H9 (cell line): ENCODE measurements at regions not wholly inside any gene's neighbourhood (a gene's known extent, or its start where the extent isn't known, plus 50 kb on each side); places are given as distances from the start of the nearest gene placed in this dataset.

ENCODE experiments used
- DNase-seq: peaks from one replicate; pipeline ENCODE4 v3.0.0-alpha.2; 2017
- H2AFZ ChIP-seq: one replicate; pipeline ENCODE4 v1.6.1; 2013; ENCODE audit warnings: mild to moderate bottlenecking, low read length, control low read depth, moderate library complexity
- H2AK5ac ChIP-seq: 2 replicates; pipeline ENCODE4 v1.6.1; 2013; ENCODE audit warnings: low read length, control low read depth, mixed read lengths; ENCODE audit not compliant: insufficient read length
- H2BK120ac ChIP-seq: one replicate; pipeline ENCODE4 v1.6.1; 2013; ENCODE audit warnings: low read depth, mild to moderate bottlenecking, low read length, control low read depth, inconsistent platforms; ENCODE audit not compliant: poor library complexity, severe bottlenecking
- H2BK12ac ChIP-seq: 2 replicates; pipeline ENCODE4 v1.6.1; 2013; ENCODE audit warnings: low read length, control low read depth, mixed read lengths, low read depth; ENCODE audit not compliant: insufficient read length
- H2BK15ac ChIP-seq: 2 replicates; pipeline ENCODE4 v1.6.1; 2013; ENCODE audit warnings: low read depth, low read length, control low read depth
- H2BK20ac ChIP-seq: one replicate; pipeline ENCODE4 v1.6.1; 2013; ENCODE audit warnings: low read depth, mild to moderate bottlenecking, low read length, control low read depth, inconsistent platforms; ENCODE audit not compliant: poor library complexity, severe bottlenecking
- H2BK5ac ChIP-seq: 2 replicates; pipeline ENCODE4 v1.6.1; 2013; ENCODE audit warnings: low read length, control low read depth, mixed read lengths; ENCODE audit not compliant: insufficient read length
- H3K14ac ChIP-seq: 2 replicates; pipeline ENCODE4 v1.6.1; 2013; ENCODE audit warnings: low read length, control low read depth; ENCODE audit not compliant: insufficient read depth
- H3K18ac ChIP-seq: 2 replicates; pipeline ENCODE4 v1.6.1; 2013; ENCODE audit warnings: low read depth, mild to moderate bottlenecking, mixed read lengths, low read length, control low read depth; ENCODE audit not compliant: insufficient read length
- H3K23ac ChIP-seq: 2 replicates; pipeline ENCODE4 v1.6.1; 2013; ENCODE audit warnings: low read length, control low read depth, mixed read lengths, low read depth; ENCODE audit not compliant: insufficient read length
- H3K23me2 ChIP-seq: 2 replicates; pipeline ENCODE4 v1.6.1; 2013; ENCODE audit warnings: low read depth, mild to moderate bottlenecking, mixed read lengths, low read length, control low read depth; ENCODE audit not compliant: insufficient read length, poor library complexity, severe bottlenecking
- H3K27ac ChIP-seq: 2 replicates; pipeline ENCODE4 v1.5.1; 2013; ENCODE audit warnings: low read length, control low read depth, mixed read lengths, low read depth; ENCODE audit not compliant: insufficient read length
- H3K27me3 ChIP-seq: 2 replicates; pipeline ENCODE4 v1.6.1; 2013; ENCODE audit warnings: low read length, control low read depth, inconsistent platforms; ENCODE audit not compliant: insufficient read depth
- H3K4ac ChIP-seq: 2 replicates; pipeline ENCODE4 v1.6.1; 2013; ENCODE audit warnings: low read depth, mild to moderate bottlenecking, control low read depth, inconsistent platforms, low read length, moderate library complexity
- H3K4me1 ChIP-seq: 2 replicates; pipeline ENCODE4 v1.6.1; 2013; ENCODE audit warnings: low read length, control low read depth, inconsistent platforms; ENCODE audit not compliant: insufficient read depth
- H3K4me2 ChIP-seq: 2 replicates; pipeline ENCODE4 v1.6.1; 2013; ENCODE audit warnings: low read length, control low read depth, mixed read lengths; ENCODE audit not compliant: insufficient read length, insufficient read depth
- H3K56ac ChIP-seq: 2 replicates; pipeline ENCODE4 v1.6.1; 2013; ENCODE audit warnings: low read depth, mild to moderate bottlenecking, mixed read lengths, low read length, control low read depth; ENCODE audit not compliant: insufficient read length
- H3K79me1 ChIP-seq: 2 replicates; pipeline ENCODE4 v1.6.1; 2013; ENCODE audit warnings: low read depth, mild to moderate bottlenecking, moderate library complexity, low read length, control low read depth, inconsistent platforms; ENCODE audit not compliant: insufficient read depth, poor library complexity, severe bottlenecking
- H3K79me2 ChIP-seq: 2 replicates; pipeline ENCODE4 v1.6.1; 2013; ENCODE audit warnings: low read length, control low read depth, inconsistent platforms; ENCODE audit not compliant: insufficient read depth
- H3K9ac ChIP-seq: 2 replicates; pipeline ENCODE4 v1.6.1; 2013; ENCODE audit warnings: low read length, control low read depth, mixed read lengths; ENCODE audit not compliant: insufficient read length; ENCODE audit errors: extremely low read depth
- H3K9me3 ChIP-seq: one replicate; pipeline ENCODE4 v1.6.1; 2013; ENCODE audit warnings: low read depth, low read length, inconsistent platforms; ENCODE audit not compliant: control insufficient read depth
- H3T11ph ChIP-seq: one replicate; pipeline ENCODE4 v1.6.1; 2013; ENCODE audit warnings: mild to moderate bottlenecking, low read length, control low read depth, inconsistent platforms
- H4K20me1 ChIP-seq: one replicate; pipeline ENCODE4 v1.6.1; 2013; ENCODE audit not compliant: control insufficient read depth, insufficient read length, insufficient read depth
- H4K5ac ChIP-seq: 2 replicates; pipeline ENCODE4 v1.6.1; 2013; ENCODE audit warnings: low read depth, mild to moderate bottlenecking, mixed read lengths, low read length, control low read depth; ENCODE audit not compliant: insufficient read length
- H4K8ac ChIP-seq: replicated peaks from 2 replicates; pipeline ENCODE4 v1.6.1; 2013; ENCODE audit warnings: low read length, control low read depth, mixed read lengths, low read depth; ENCODE audit not compliant: insufficient read length
- H4K91ac ChIP-seq: 2 replicates; pipeline ENCODE4 v1.6.1; 2013; ENCODE audit warnings: low read depth, mild to moderate bottlenecking, moderate library complexity, mixed read lengths, low read length, control low read depth; ENCODE audit not compliant: insufficient read length
- H3K27ac Mint-ChIP-seq, 3 experiments: 2 replicates in 2 of 3; 3 replicates in 1 of 3; pipeline ENCODE4 v1.8.0; 2020 to 2021; ENCODE audit warnings: mixed read lengths in 3 of 3, mild to moderate bottlenecking in 1 of 3, moderate library complexity in 1 of 3
- H3K27me3 Mint-ChIP-seq: 2 replicates; pipeline ENCODE4 v1.8.0; 2021; ENCODE audit warnings: low read depth, mild to moderate bottlenecking, moderate library complexity, mixed read lengths
- H3K36me3 Mint-ChIP-seq, 3 experiments: 2 replicates in 2 of 3; 3 replicates in 1 of 3; pipeline ENCODE4 v1.8.0; 2020 to 2021; ENCODE audit warnings: low read depth in 3 of 3, mixed read lengths in 3 of 3; ENCODE audit not compliant: insufficient read depth in 1 of 3
- H3K4me1 Mint-ChIP-seq, 2 experiments: 2 replicates each; pipeline ENCODE4 v1.8.0; 2020; ENCODE audit warnings: mixed read lengths in 2 of 2
- H3K4me3 Mint-ChIP-seq, 2 experiments: 2 replicates in 1 of 2; 3 replicates in 1 of 2; pipeline ENCODE4 v1.8.0; 2020 to 2021; ENCODE audit warnings: mild to moderate bottlenecking in 2 of 2, mixed read lengths in 2 of 2, moderate library complexity in 1 of 2
- H3K9me3 Mint-ChIP-seq, 2 experiments: 2 replicates in 1 of 2; 3 replicates in 1 of 2; pipeline ENCODE4 v1.8.0; 2020; ENCODE audit warnings: mild to moderate bottlenecking in 2 of 2, mixed read lengths in 2 of 2, moderate library complexity in 1 of 2
- CTCF ChIP-seq: fragments of 200-600 bp; sonication (generic); conservative IDR thresholded peaks from 3 replicates; pipeline ENCODE4 v1.8.0; 2021; ENCODE audit warnings: antibody characterized with exemption, mild to moderate bottlenecking

- no peak overlapping the region for H2BK20ac ChIP-seq
- H2BK15ac ChIP-seq = no peak overlapping the region
- Mint-ChIP-seq H3K4me3 (no peak overlapping the region), H3K4me1 (peaks cover 8 to 18% of the 10 kb centered on the region in 2 experiments), H3K27me3 (no peaks in the 10 kb centered on the region; the same call in none of the 2 replicates), H3K36me3 (0 out of 7 replicates have a peak, but pooled peaks cover 0 to 4% (median 0%) of the 10 kb centered on the region in 3 experiments), H3K9me3 (peaks cover 0 to 3% of the 10 kb centered on the region in 2 experiments; a peak in 1 of 5 replicates), H3K27ac (no peak overlapping the region)
- no peaks in the 10 kb centered on the region for H3K23me2 ChIP-seq
- H3K4ac ChIP-seq = no peak overlapping the region
- no peak overlapping the region for H2BK12ac ChIP-seq
- H2AFZ ChIP-seq = no peak overlapping the region
- no peaks in the 10 kb centered on the region for H3K79me1 ChIP-seq
- H2BK5ac ChIP-seq = no peak overlapping the region
- H3K14ac ChIP-seq = no peak overlapping the region
- H4K91ac ChIP-seq = no peak overlapping the region
- H3K4me2 ChIP-seq = no peak overlapping the region
- no peak overlapping the region for H3K18ac ChIP-seq
- H4K20me1 ChIP-seq = no peaks in the 10 kb centered on the region
- H3K9ac ChIP-seq = no peak overlapping the region
- no peak overlapping the region for H3K27ac ChIP-seq
- H3K23ac ChIP-seq = no peak overlapping the region
- DNase-seq = no peak
- no peaks in the 10 kb centered on the region for H3K27me3 ChIP-seq
- H4K8ac ChIP-seq = no peak overlapping the region
- no peak overlapping the region for H4K5ac ChIP-seq
- no peaks in the 10 kb centered on the region for H3K4me1 ChIP-seq
- H3K79me2 ChIP-seq = no peaks in the 10 kb centered on the region
- H2BK120ac ChIP-seq = no peak overlapping the region
- H2AK5ac ChIP-seq = no peak overlapping the region
- no peak overlapping the region for H3K56ac ChIP-seq
- TF ChIP-seq CTCF = no peak
- no peaks in the 10 kb centered on the region for H3K9me3 ChIP-seq
- H3T11ph ChIP-seq = no peak overlapping the region
Observed at GRCh38 chr4:56750231-56750630, 69.1 kb upstream of the HOPX start.
